ENCODE measurements at regions not wholly inside any gene's neighbourhood (a gene's known extent, or its start where the extent isn't known, plus 50 kb on each side); places are given as distances from the start of the nearest gene placed in this dataset.
A peak's percentile ranks its signal among the peaks of the same experiment; 100 is the strongest.

DNA sequence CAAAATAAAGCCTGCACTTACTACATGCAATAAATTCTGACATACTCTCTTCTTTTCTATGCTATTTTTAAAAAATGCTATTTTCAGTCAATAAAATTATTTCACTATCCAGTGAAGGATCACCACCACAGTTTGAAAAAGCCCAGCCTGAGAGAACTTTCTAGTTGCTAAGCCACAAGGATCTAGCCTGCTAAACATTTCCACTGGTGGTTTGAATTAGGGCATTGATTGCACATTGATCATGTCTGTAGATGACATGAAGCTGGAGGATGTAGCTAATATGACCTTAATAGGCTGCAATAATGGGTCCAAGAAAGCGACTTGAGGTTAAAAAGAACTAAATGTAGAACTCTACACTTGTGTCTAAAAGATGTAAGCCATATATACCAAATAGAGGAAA, 56.0 kb upstream of the ARHGAP21 start:
- CTCF ChIA-PET = no interaction called here

DNA sequence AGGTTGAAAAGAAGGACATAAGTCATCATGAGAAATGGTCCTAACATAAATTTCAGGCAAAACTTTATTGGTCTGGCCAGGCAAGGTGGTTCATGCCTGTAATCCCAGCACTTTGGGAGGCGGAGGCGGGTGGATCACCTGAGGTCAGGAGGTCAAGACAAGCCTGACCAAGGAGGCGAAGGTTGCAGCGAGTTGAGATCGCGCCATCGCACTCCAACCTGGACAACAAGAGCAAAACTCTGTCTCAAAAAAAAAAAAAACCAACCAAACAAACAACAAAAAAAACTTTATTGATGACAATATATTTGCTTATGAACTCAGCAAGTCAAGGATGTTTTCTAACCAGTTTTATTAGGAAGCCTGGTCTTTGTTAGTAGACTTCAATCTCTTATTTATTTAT, 54.6 kb upstream of the ARHGAP21 start:
- H3K27ac Mint-ChIP-seq = no peak overlapping the region
- no peaks in the 10 kb centered on the region for H3K4me1 ChIP-seq (ENCODE audit: insufficient read depth, low read length)
- no peak overlapping the region for H3K4me3 ChIP-seq (ENCODE audit: low read length)
- peaks cover 0 to 6% (median 0%) of the 10 kb centered on the region in 3 donors for H3K36me3 Mint-ChIP-seq
- no peaks in the 10 kb centered on the region for H3K36me3 ChIP-seq (ENCODE audit: insufficient read depth, low read length)
- H3K4me1 Mint-ChIP-seq = no peaks in the 10 kb centered on the region
- peaks cover 6 to 7% of the 10 kb centered on the region in 2 donors for H3K27me3 Mint-ChIP-seq
- no peak for DNase-seq
- no peaks in the 10 kb centered on the region for H3K27me3 ChIP-seq (ENCODE audit: insufficient read depth, low read length, poor library complexity, severe bottlenecking)
- H3K27ac ChIP-seq (ENCODE audit: low read depth, low read length) = no peak overlapping the region
- POLR2A ChIA-PET = no interaction called here
- H3K9me3 ChIP-seq (ENCODE audit: low read length) = no peaks in the 10 kb centered on the region
- no peaks in the 10 kb centered on the region for H3K9me3 Mint-ChIP-seq
- CTCF ChIA-PET = no interaction called here
- H3K4me3 Mint-ChIP-seq = no peak overlapping the region

More for the DNA sequence above, 56.0 kb upstream of the ARHGAP21 start:
- no peak overlapping the region for H3K4me3 Mint-ChIP-seq
- no peaks in the 10 kb centered on the region for H3K27me3 ChIP-seq (ENCODE audit: insufficient read depth, low read length, poor library complexity, severe bottlenecking)
- no peaks in the 10 kb centered on the region for H3K9me3 Mint-ChIP-seq
- H3K27ac ChIP-seq (ENCODE audit: low read depth, low read length) = no peak overlapping the region
- no peaks in the 10 kb centered on the region for H3K36me3 ChIP-seq (ENCODE audit: insufficient read depth, low read length)
- peaks cover 0 to 8% (median 0%) of the 10 kb centered on the region in 3 donors for H3K36me3 Mint-ChIP-seq
- no peaks in the 10 kb centered on the region for H3K9me3 ChIP-seq (ENCODE audit: low read length)
- peaks cover 6% of the 10 kb centered on the region in 2 donors for H3K27me3 Mint-ChIP-seq
- H3K4me3 ChIP-seq (ENCODE audit: low read length) = no peak overlapping the region
- H3K4me1 ChIP-seq (ENCODE audit: insufficient read depth, low read length) = no peaks in the 10 kb centered on the region
- H3K4me1 Mint-ChIP-seq = no peaks in the 10 kb centered on the region
- DNase-seq = no peak
- no peak overlapping the region for H3K27ac Mint-ChIP-seq
- POLR2A ChIA-PET = no interaction called here

DNA sequence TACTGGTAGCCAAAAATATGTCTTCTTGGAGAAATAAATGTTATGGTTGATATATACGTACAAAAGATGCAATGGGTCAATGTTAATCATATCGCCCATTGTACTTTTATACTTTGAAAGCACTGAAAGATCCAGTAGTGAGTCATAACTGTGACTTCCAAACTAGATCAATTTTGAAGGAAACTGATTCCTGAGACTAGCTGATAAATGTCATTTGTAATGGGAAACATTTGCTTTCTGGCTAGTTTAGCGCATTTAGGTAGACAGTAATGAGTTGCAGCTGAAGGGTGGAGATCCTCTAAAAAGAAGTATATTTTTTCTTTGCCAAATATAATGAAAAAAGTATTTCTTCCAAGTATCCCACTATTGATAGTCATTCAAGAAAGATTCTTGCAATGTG, 53.5 kb upstream of the ARHGAP21 start:
- H3K4me1 ChIP-seq (ENCODE audit: insufficient read depth, low read length) = no peaks in the 10 kb centered on the region
- POLR2A ChIA-PET = no interaction called here
- no peak overlapping the region for H3K27ac Mint-ChIP-seq
- H3K9me3 Mint-ChIP-seq = no peaks in the 10 kb centered on the region
- no peaks in the 10 kb centered on the region for H3K27me3 ChIP-seq (ENCODE audit: insufficient read depth, low read length, poor library complexity, severe bottlenecking)
- H3K4me3 ChIP-seq (ENCODE audit: low read length) = no peak overlapping the region
- H3K4me3 Mint-ChIP-seq = no peak overlapping the region
- no peak for DNase-seq
- no peaks in the 10 kb centered on the region for H3K36me3 ChIP-seq (ENCODE audit: insufficient read depth, low read length)
- no peaks in the 10 kb centered on the region for H3K9me3 ChIP-seq (ENCODE audit: low read length)
- no peaks in the 10 kb centered on the region for H3K4me1 Mint-ChIP-seq
- H3K27ac ChIP-seq (ENCODE audit: low read depth, low read length) = no peak overlapping the region
- H3K27me3 Mint-ChIP-seq = peaks cover 4 to 7% of the 10 kb centered on the region in 2 donors
- no peaks in the 10 kb centered on the region for H3K36me3 Mint-ChIP-seq
- CTCF ChIA-PET = no interaction called here

DNA sequence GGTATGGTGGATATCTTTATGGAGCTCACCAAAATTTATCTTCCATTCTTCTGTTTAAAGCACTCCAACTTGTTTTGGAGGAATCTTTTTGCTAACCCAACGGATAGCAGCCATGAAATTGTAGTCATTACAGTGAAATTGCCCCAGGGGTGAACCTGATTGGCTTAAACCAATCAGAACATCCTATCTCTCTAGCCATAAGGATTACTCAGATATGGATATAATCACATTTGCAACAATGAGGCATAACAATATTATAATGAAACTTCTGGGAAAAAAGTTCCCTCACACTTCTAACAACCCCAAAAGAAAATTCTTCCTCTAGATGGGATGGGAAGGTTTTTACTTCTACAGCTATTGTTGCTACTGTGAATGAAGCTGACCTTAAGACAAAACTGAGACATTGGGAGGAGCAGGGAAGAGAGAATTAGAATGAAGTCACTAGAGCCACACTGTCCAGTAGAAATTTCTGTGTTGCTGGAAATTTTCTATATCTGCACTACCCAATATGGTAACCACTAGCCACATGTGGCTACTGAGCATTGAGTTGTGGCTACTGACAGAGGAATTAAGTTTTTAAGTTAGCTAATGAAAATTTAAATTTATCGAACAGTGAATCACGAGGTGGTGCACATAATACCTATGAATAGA, 50.4 kb upstream of the ARHGAP21 start:
- H3K9me3 Mint-ChIP-seq = no peaks in the 10 kb centered on the region
- H3K4me1 ChIP-seq (ENCODE audit: insufficient read depth, low read length) = no peaks in the 10 kb centered on the region
- H3K27ac Mint-ChIP-seq = peak overlapping the region in 1 of 8 donors; percentile 9
- H3K4me3 Mint-ChIP-seq = no peak overlapping the region
- DNase-seq = no peak
- H3K9me3 ChIP-seq (ENCODE audit: low read length) = no peaks in the 10 kb centered on the region
- H3K36me3 ChIP-seq (ENCODE audit: insufficient read depth, low read length) = no peaks in the 10 kb centered on the region
- no peaks in the 10 kb centered on the region for H3K36me3 Mint-ChIP-seq
- no peak overlapping the region for H3K4me3 ChIP-seq (ENCODE audit: low read length)
- ChIA-PET POLR2A (no interaction called here), CTCF (no interaction called here)
- no peaks in the 10 kb centered on the region for H3K4me1 Mint-ChIP-seq
- peaks cover 3 to 5% of the 10 kb centered on the region in 2 donors for H3K27me3 Mint-ChIP-seq
- no peaks in the 10 kb centered on the region for H3K27me3 ChIP-seq (ENCODE audit: insufficient read depth, low read length, poor library complexity, severe bottlenecking)
- H3K27ac ChIP-seq (ENCODE audit: low read depth, low read length) = no peak overlapping the region

All from CD8-positive, alpha-beta memory T cell (primary cell).